ENCODE measurements at regions not wholly inside any gene's neighbourhood (a gene's known extent, or its start where the extent isn't known, plus 50 kb on each side); places are given as distances from the start of the nearest gene placed in this dataset.

DNA sequence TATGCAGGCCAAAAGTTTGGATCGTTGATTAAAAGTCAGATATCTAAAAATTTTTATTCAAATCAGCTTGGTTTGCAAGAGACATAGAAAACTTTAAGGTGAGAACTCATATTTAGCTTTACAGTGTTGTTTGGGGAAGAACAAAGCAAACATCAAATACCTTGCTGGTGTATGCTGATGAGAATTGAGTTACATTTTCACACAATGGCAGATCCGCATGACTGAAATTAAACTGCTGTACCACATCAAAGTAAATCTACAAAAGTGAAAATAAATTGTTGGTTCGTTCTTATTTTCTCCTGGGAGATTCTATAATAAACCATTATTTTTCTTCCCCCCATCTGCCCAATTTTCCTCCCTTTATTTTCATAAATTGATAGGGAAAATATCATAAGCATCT is 198.2 kb upstream of the PCSK5 start:
- TF ChIP-seq, protein P1, sequence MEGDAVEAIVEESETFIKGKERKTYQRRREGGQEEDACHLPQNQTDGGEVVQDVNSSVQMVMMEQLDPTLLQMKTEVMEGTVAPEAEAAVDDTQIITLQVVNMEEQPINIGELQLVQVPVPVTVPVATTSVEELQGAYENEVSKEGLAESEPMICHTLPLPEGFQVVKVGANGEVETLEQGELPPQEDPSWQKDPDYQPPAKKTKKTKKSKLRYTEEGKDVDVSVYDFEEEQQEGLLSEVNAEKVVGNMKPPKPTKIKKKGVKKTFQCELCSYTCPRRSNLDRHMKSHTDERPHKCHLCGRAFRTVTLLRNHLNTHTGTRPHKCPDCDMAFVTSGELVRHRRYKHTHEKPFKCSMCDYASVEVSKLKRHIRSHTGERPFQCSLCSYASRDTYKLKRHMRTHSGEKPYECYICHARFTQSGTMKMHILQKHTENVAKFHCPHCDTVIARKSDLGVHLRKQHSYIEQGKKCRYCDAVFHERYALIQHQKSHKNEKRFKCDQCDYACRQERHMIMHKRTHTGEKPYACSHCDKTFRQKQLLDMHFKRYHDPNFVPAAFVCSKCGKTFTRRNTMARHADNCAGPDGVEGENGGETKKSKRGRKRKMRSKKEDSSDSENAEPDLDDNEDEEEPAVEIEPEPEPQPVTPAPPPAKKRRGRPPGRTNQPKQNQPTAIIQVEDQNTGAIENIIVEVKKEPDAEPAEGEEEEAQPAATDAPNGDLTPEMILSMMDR (IDR thresholded peaks at IDR 0.05): no peak
- TF ChIP-seq, protein P2, sequence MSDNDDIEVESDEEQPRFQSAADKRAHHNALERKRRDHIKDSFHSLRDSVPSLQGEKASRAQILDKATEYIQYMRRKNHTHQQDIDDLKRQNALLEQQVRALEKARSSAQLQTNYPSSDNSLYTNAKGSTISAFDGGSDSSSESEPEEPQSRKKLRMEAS (IDR thresholded peaks at IDR 0.05): no peak
- no peak for TF ChIP-seq CHD2 (IDR thresholded peaks at IDR 0.05; ENCODE audit: low read length, partially characterized antibody)
- no peak for TF ChIP-seq POLR2A (IDR thresholded peaks at IDR 0.05; ENCODE audit: low read length)
- TF ChIP-seq, protein P3, sequence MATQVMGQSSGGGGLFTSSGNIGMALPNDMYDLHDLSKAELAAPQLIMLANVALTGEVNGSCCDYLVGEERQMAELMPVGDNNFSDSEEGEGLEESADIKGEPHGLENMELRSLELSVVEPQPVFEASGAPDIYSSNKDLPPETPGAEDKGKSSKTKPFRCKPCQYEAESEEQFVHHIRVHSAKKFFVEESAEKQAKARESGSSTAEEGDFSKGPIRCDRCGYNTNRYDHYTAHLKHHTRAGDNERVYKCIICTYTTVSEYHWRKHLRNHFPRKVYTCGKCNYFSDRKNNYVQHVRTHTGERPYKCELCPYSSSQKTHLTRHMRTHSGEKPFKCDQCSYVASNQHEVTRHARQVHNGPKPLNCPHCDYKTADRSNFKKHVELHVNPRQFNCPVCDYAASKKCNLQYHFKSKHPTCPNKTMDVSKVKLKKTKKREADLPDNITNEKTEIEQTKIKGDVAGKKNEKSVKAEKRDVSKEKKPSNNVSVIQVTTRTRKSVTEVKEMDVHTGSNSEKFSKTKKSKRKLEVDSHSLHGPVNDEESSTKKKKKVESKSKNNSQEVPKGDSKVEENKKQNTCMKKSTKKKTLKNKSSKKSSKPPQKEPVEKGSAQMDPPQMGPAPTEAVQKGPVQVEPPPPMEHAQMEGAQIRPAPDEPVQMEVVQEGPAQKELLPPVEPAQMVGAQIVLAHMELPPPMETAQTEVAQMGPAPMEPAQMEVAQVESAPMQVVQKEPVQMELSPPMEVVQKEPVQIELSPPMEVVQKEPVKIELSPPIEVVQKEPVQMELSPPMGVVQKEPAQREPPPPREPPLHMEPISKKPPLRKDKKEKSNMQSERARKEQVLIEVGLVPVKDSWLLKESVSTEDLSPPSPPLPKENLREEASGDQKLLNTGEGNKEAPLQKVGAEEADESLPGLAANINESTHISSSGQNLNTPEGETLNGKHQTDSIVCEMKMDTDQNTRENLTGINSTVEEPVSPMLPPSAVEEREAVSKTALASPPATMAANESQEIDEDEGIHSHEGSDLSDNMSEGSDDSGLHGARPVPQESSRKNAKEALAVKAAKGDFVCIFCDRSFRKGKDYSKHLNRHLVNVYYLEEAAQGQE (IDR thresholded peaks at IDR 0.05): no peak
- no peak for TF ChIP-seq RFX5 (IDR thresholded peaks at IDR 0.05)
- no peak for TF ChIP-seq KDM5A (IDR thresholded peaks at IDR 0.05)
- TF ChIP-seq PHF8 (IDR thresholded peaks at IDR 0.05; ENCODE audit: borderline replicate concordance, low read depth): no peak
- TF ChIP-seq CBX8 (IDR thresholded peaks at IDR 0.05): no peak
